ENCODE measurements at regions not wholly inside any gene's neighbourhood (a gene's known extent, or its start where the extent isn't known, plus 50 kb on each side); places are given as distances from the start of the nearest gene placed in this dataset.

DNA sequence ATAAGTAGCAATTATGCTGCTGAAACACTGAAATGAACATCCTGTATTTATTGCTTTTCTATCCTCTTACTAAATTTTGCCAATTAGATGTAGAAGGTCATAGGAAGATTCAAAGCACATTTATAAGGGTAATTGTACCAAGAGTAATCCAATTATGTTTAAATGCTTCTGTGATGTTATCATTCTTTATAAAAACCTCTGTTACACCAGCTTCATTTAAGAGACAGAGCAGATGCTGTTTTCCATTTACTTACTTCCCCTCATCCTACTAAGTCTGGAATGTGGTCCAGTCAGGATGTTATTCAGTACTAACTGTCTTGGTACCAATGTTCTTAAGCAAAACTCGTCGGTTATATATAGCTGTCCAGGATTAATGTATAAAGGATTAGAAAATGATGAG is 539.6 kb downstream of the PDHA2 start:
- TF ChIP-seq EZH2phosphoT487 (IDR thresholded peaks at IDR 0.05; ENCODE audit: borderline replicate concordance, low read length), result no peak
- TF ChIP-seq, protein P1, sequence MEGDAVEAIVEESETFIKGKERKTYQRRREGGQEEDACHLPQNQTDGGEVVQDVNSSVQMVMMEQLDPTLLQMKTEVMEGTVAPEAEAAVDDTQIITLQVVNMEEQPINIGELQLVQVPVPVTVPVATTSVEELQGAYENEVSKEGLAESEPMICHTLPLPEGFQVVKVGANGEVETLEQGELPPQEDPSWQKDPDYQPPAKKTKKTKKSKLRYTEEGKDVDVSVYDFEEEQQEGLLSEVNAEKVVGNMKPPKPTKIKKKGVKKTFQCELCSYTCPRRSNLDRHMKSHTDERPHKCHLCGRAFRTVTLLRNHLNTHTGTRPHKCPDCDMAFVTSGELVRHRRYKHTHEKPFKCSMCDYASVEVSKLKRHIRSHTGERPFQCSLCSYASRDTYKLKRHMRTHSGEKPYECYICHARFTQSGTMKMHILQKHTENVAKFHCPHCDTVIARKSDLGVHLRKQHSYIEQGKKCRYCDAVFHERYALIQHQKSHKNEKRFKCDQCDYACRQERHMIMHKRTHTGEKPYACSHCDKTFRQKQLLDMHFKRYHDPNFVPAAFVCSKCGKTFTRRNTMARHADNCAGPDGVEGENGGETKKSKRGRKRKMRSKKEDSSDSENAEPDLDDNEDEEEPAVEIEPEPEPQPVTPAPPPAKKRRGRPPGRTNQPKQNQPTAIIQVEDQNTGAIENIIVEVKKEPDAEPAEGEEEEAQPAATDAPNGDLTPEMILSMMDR (IDR thresholded peaks at IDR 0.05; ENCODE audit: low read depth, low read length, poor library complexity, severe bottlenecking), result no peak
- H3K4me1 ChIP-seq (ENCODE audit: control insufficient read depth, low read length), result no peaks in the 10 kb centered on the region
- H4K20me1 ChIP-seq (ENCODE audit: control insufficient read depth, insufficient read depth, low read depth, low read length), result no peaks in the 10 kb centered on the region
- H3K9me3 ChIP-seq (ENCODE audit: control insufficient read depth, insufficient read depth, low read length), result no peaks in the 10 kb centered on the region
- H3K27me3 ChIP-seq (ENCODE audit: control insufficient read depth, low read length), result no peaks in the 10 kb centered on the region
- no peak overlapping the region for H3K4me3 ChIP-seq (ENCODE audit: low read length)
- no peaks in the 10 kb centered on the region for H3K36me3 ChIP-seq (ENCODE audit: control insufficient read depth, low read length)
- H3K4me2 ChIP-seq (ENCODE audit: low read length), result no peak overlapping the region
- H3F3A ChIP-seq (ENCODE audit: control insufficient read depth, insufficient read depth), result no peaks in the 10 kb centered on the region
- no peaks in the 10 kb centered on the region for H3K9me2 ChIP-seq (replicated peaks; ENCODE audit: control insufficient read depth, low read length)
- H3K27ac ChIP-seq (ENCODE audit: low read depth, low read length), result no peak overlapping the region
- no peaks in the 10 kb centered on the region for H3K79me2 ChIP-seq (ENCODE audit: control insufficient read depth, low read length)

DNA sequence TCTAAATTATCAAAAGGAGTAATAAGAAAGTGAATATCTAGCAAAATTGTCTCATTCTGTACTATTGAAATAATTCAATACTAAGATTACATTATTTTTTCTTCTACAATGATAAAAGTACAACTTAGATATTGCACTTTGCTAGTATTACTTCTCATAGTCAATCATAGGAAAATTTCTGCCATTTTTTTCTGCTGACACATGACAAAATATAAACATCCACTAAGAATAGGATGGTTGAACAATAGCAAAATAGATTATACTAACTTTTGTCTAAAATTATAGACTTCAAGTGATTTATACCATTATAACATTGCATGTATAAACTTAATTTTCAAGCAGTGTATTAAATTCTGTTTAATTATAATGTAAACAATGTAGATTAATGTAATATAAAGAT is 540.2 kb downstream of the PDHA2 start:
- no peak for TF ChIP-seq EZH2phosphoT487 (IDR thresholded peaks at IDR 0.05; ENCODE audit: borderline replicate concordance, low read length)
- TF ChIP-seq, protein P1 (IDR thresholded peaks at IDR 0.05; ENCODE audit: low read depth, low read length, poor library complexity, severe bottlenecking), result no peak

GRCh38 chr4:96383349-96383748 is 543.5 kb downstream of the PDHA2 start:
- no peak overlapping the region for H3K4me3 ChIP-seq (ENCODE audit: low read length)
- no peaks in the 10 kb centered on the region for H3K9me2 ChIP-seq (replicated peaks; ENCODE audit: control insufficient read depth, low read length)
- no peaks in the 10 kb centered on the region for H3F3A ChIP-seq (ENCODE audit: control insufficient read depth, insufficient read depth)
- no peaks in the 10 kb centered on the region for H3K36me3 ChIP-seq (ENCODE audit: control insufficient read depth, low read length)
- no peak overlapping the region for H3K4me2 ChIP-seq (ENCODE audit: low read length)
- H3K27me3 ChIP-seq (ENCODE audit: control insufficient read depth, low read length), result no peaks in the 10 kb centered on the region
- H3K9me3 ChIP-seq (ENCODE audit: control insufficient read depth, insufficient read depth, low read length), result no peaks in the 10 kb centered on the region
- no peak for TF ChIP-seq EZH2phosphoT487 (IDR thresholded peaks at IDR 0.05; ENCODE audit: borderline replicate concordance, low read length)
- TF ChIP-seq, protein P1 (IDR thresholded peaks at IDR 0.05; ENCODE audit: low read depth, low read length, poor library complexity, severe bottlenecking), result no peak
- no peak overlapping the region for H3K27ac ChIP-seq (ENCODE audit: low read depth, low read length)
- no peaks in the 10 kb centered on the region for H3K4me1 ChIP-seq (ENCODE audit: control insufficient read depth, low read length)
- H4K20me1 ChIP-seq (ENCODE audit: control insufficient read depth, insufficient read depth, low read depth, low read length), result no peaks in the 10 kb centered on the region
- H3K79me2 ChIP-seq (ENCODE audit: control insufficient read depth, low read length), result no peaks in the 10 kb centered on the region

More for the DNA sequence above, 540.2 kb downstream of the PDHA2 start:
- no peaks in the 10 kb centered on the region for H3K27me3 ChIP-seq (ENCODE audit: control insufficient read depth, low read length)
- H3K4me3 ChIP-seq (ENCODE audit: low read length), result no peak overlapping the region
- H3K9me2 ChIP-seq (replicated peaks; ENCODE audit: control insufficient read depth, low read length), result no peaks in the 10 kb centered on the region
- no peak overlapping the region for H3K27ac ChIP-seq (ENCODE audit: low read depth, low read length)
- H3K9me3 ChIP-seq (ENCODE audit: control insufficient read depth, insufficient read depth, low read length), result no peaks in the 10 kb centered on the region
- H3K4me1 ChIP-seq (ENCODE audit: control insufficient read depth, low read length), result no peaks in the 10 kb centered on the region
- no peak overlapping the region for H3K4me2 ChIP-seq (ENCODE audit: low read length)
- no peaks in the 10 kb centered on the region for H3K79me2 ChIP-seq (ENCODE audit: control insufficient read depth, low read length)
- no peaks in the 10 kb centered on the region for H3F3A ChIP-seq (ENCODE audit: control insufficient read depth, insufficient read depth)
- no peaks in the 10 kb centered on the region for H4K20me1 ChIP-seq (ENCODE audit: control insufficient read depth, insufficient read depth, low read depth, low read length)
- no peaks in the 10 kb centered on the region for H3K36me3 ChIP-seq (ENCODE audit: control insufficient read depth, low read length)

DNA sequence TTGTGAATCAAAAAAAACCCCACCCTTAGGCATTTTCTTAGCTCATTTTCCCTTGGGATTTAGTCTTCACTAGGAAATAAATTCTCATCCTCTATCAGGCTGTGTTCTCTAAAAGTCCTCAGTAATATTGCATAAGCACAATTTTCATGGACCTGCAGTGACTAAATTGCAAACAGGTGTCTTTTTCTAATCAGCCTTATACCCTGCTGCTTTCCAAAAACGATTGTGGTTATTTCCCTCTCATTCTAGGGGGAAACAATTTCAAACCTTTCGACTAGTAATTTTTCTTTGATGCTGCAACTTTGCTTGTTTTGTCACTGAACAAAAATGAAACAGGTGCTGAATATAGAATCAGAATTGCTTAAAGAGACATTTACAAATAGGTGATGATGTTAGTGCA is 549.9 kb downstream of the PDHA2 start:
- no peaks in the 10 kb centered on the region for H3K9me2 ChIP-seq (replicated peaks; ENCODE audit: control insufficient read depth, low read length)
- H3K4me2 ChIP-seq (ENCODE audit: low read length), result no peak overlapping the region

More for the DNA sequence above, 549.9 kb downstream of the PDHA2 start:
- H3K79me2 ChIP-seq (ENCODE audit: control insufficient read depth, low read length), result no peaks in the 10 kb centered on the region
- H3K4me3 ChIP-seq (ENCODE audit: low read length), result no peak overlapping the region
- TF ChIP-seq EZH2phosphoT487 (IDR thresholded peaks at IDR 0.05; ENCODE audit: borderline replicate concordance, low read length), result no peak
- TF ChIP-seq, protein P1 (IDR thresholded peaks at IDR 0.05; ENCODE audit: low read depth, low read length, poor library complexity, severe bottlenecking), result no peak
- H3K36me3 ChIP-seq (ENCODE audit: control insufficient read depth, low read length), result no peaks in the 10 kb centered on the region
- H3K27me3 ChIP-seq (ENCODE audit: control insufficient read depth, low read length), result no peaks in the 10 kb centered on the region
- H3K9me3 ChIP-seq (ENCODE audit: control insufficient read depth, insufficient read depth, low read length), result no peaks in the 10 kb centered on the region
- H4K20me1 ChIP-seq (ENCODE audit: control insufficient read depth, insufficient read depth, low read depth, low read length), result no peaks in the 10 kb centered on the region
- no peaks in the 10 kb centered on the region for H3K4me1 ChIP-seq (ENCODE audit: control insufficient read depth, low read length)
- no peaks in the 10 kb centered on the region for H3F3A ChIP-seq (ENCODE audit: control insufficient read depth, insufficient read depth)
- no peak overlapping the region for H3K27ac ChIP-seq (ENCODE audit: low read depth, low read length)

Data from DOHH2 (cell line).